Coronary artery (tissue), 2 donors: ENCODE measurements at regions not wholly inside any gene's neighbourhood (a gene's known extent, or its start where the extent isn't known, plus 50 kb on each side); places are given as distances from the start of the nearest gene placed in this dataset.

ENCODE experiments used
- DNase-seq: peaks from one replicate; pipeline ENCODE4 v3.0.0-alpha.2; 2017; ENCODE audit warnings: low spot score
- H3K27ac ChIP-seq, 2 donors: fragments of 200-600 bp; sonication (generic); one replicate each; pipeline ENCODE4 v1.5.1; 2016 to 2019
- H3K4me3 ChIP-seq: fragments of 200-600 bp; sonication (generic); 2 replicates; pipeline ENCODE4 v1.5.1; 2016; ENCODE audit warnings: mild to moderate bottlenecking, moderate library complexity
- TF ChIP-seq, protein P1 (sequence below): fragments of 200-600 bp; sonication (generic); IDR thresholded peaks from one replicate; pipeline ENCODE4 v1.5.1; 2019; ENCODE audit warnings: antibody characterized with exemption

DNA sequence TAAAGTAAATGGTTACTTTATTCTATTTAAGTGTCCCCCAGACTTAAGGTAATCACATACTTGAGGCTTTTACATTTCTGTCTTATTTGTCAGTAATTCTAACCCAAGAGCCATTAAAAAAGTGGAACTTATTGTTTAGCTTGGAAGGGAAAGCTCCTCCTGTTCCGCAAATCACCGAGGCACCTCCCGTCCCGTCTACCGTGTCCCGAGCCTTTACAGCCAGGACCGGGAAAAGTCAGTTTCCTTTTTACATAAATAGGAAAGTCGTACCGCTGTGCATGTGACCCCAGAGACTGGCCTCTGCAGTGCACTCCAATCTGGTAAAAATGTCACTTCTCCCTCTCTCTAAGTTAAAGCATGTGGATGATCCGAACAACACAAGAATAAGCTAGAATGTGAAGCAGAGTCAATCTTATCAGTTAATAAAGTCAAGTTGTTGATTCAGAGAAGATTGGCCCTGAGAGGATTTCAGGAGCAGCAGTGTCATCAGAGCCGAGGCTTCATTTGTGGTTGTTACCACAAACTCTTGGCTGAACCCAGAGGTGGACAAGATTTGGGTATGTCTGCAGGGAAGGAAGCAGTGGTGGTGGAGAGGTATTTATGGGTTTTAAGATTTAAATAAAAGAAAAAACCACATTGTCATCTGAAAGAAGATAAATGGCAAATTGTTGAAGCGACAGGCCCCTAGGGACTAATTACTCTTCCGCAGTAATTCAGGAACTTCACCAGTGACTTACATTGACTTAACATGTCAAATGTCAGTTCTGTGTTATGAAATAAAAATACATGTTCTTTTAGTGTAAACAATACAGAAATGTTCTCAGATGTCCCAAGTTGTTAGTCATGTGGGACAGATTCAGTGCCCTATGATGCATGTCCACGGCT is 316.6 kb upstream of the ZNF32 start:
- peak overlapping the region; percentile 39 to 76 for H3K27ac ChIP-seq
- TF ChIP-seq, protein P1, sequence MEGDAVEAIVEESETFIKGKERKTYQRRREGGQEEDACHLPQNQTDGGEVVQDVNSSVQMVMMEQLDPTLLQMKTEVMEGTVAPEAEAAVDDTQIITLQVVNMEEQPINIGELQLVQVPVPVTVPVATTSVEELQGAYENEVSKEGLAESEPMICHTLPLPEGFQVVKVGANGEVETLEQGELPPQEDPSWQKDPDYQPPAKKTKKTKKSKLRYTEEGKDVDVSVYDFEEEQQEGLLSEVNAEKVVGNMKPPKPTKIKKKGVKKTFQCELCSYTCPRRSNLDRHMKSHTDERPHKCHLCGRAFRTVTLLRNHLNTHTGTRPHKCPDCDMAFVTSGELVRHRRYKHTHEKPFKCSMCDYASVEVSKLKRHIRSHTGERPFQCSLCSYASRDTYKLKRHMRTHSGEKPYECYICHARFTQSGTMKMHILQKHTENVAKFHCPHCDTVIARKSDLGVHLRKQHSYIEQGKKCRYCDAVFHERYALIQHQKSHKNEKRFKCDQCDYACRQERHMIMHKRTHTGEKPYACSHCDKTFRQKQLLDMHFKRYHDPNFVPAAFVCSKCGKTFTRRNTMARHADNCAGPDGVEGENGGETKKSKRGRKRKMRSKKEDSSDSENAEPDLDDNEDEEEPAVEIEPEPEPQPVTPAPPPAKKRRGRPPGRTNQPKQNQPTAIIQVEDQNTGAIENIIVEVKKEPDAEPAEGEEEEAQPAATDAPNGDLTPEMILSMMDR = no peak
- peak; percentile 68 for DNase-seq
- H3K4me3 ChIP-seq = peak overlapping the region; percentile 12

DNA sequence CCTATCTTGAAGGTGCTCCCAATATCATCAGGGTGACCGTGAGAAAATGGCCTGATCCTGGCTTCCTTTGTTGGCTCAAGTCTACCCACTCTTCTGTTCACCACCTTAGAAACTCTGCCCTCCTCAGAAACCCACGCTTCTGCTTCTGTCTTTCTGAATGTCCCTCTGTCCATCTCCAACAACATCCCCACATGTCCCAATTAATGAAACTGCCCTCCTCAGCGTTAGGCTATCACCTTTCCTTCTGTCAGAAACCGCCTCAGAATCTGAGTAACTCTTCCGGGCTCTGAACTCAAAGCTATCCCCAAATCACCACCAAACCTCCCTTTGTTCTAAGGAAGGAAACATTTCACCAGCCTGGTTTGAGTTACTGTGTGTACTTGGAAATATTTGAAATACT is 315.8 kb upstream of the ZNF32 start:
- H3K4me3 ChIP-seq = no peak overlapping the region
- TF ChIP-seq, protein P1 = no peak
- peak overlapping the region; percentile 39 to 76 for H3K27ac ChIP-seq
- DNase-seq = no peak

DNA sequence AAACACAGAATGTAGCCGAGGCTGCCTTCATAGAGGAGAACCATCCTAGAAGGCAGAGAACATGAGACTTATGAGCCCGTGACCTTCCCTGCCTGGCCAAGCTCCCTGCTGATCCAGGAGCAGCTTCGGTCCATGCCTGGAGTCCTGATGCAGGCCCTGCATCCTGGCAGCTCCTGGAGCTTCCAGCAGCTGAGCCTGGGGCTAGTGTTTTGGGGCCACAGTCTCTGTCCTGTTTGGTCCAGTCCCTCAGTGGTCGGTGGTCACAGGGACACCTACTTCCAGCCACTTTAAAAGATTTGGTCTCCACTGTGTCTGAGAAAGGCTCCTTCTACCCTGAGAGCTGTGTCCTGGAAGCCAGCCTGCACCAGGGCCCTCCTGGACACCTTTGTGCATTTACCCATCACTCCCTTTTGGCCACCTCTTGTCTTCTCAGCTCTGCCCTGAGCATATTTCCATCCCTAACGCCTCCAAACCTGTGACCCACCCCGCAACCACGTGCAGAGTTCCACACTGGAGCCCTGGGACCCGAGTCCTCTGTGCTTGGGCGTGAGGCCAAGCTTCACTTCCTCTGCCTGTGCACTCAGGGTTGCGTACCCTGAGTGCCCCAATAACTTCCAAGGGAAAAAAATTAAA is 315.2 kb upstream of the ZNF32 start:
- Histone ChIP-seq H3K27ac (peak overlapping the region in 1 of 2 donors; percentile 76), H3K4me3 (no peak overlapping the region)
- TF ChIP-seq, protein P1 = no peak
- peak; percentile 64 for DNase-seq

DNA sequence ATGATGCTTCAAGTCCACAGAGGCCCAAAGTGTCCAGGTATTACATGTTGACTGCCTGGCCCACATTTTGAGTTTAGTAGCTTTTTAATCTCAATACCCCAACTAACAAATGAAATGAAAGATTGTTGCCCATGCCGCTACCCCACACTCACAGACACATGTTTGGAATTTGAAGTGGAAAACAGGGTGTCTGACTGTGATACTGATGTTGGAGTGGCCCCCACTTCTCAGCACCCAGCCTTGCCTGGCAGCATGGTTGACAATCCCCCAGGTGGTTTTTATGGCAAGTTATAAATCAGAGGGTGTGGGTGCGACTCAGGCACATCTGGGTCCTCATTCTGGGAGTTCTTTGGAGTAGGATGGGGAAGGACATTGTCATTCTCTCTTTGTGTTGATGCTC is 314.7 kb upstream of the ZNF32 start:
- no peak overlapping the region for H3K4me3 ChIP-seq
- TF ChIP-seq, protein P1 = no peak
- H3K27ac ChIP-seq = no peak overlapping the region
- peak; percentile 46 for DNase-seq

DNA sequence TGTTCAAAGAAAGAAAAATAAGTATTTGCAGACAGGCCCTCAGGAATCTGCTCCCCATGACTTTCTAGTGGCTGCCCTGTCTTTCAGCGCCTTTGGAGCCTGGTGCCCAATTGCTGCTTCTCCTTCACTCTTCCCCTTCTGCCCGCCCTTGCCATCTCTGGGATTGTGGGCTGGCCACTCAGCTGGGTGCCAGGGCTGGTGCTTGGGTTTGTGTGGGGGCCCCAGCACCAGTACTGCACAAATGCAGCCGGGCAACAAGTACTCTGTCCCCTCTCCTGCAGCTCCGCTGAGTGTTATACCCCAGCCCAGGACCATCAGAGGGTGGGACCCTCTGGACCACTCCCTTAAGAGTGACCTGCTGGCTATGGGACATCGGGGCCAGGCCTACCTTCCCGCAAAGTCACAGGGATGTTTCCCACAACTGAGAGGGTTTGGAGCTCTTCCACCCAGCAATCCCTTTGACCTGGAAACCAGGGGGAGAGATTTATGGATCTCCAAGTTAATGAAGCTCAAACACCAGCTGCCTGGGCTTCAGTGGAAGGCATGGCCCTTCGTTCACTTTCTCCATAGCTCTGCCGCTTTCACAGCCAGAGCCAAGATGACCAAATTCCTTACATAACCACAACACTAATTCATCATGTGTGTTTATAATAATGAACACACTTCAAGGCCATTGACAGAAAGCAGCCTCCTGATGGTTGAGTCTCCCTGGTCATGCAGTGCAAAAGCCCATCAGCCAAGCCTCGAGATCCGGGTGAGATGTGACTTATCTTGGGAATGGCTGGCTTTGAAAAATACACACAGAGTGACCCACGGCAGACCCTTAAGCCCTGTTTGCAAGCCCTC is 313.9 kb upstream of the ZNF32 start:
- TF ChIP-seq, protein P1 = no peak
- H3K27ac ChIP-seq = peak overlapping the region in 1 of 2 donors; percentile 70
- H3K4me3 ChIP-seq = no peak overlapping the region
- peak; percentile 50 for DNase-seq

DNA sequence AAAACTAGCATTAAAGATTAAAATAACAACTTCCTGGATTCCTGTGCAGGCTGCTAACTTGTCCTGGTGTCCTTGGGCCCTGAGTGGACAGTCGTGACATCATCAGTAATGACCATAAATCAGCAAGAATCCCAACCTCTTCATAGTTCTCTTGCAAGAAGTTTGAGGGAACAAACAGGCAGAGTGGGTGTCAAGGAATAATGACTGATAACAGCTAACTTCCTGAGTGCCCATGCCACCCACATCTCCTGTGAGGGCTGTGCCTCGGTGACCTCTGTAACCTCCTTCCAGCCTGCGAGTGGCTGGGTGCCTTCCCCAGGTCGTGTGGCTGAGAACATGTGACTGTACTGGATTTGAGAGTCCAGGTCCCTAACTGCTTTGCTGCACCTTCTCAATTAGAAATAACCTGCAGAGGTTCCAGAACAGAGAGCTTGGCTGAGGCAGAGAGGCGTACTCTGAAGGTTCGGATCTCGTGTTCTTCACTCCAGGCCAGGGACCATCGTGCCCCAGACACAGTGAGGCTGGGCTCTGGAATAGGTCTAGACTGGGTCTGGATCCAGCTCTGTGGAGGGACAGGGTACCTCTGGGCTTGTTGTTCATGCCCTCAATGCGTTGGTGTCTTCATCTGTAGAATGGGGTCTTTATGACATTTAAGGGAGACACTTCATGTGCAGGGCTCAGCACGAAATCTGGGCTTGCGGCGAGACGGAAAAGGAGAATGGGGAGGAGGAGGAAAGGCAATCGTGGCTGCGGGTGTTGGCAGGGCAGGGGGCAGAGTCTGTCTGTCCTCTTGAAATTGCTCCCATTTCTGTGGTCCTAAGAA is 313.1 kb upstream of the ZNF32 start:
- H3K27ac ChIP-seq = peak overlapping the region; percentile 60 to 70
- DNase-seq = peak; percentile 69
- H3K4me3 ChIP-seq = no peak overlapping the region
- TF ChIP-seq, protein P1 = no peak
